Muscle layer of duodenum (tissue), 2 donors: ENCODE measurements at regions not wholly inside any gene's neighbourhood (a gene's known extent, or its start where the extent isn't known, plus 50 kb on each side); places are given as distances from the start of the nearest gene placed in this dataset.

ENCODE experiments used
- H3K27ac ChIP-seq: one replicate; pipeline ENCODE4 v1.7.0; 2013; ENCODE audit warnings: mild to moderate bottlenecking, low read length
- H3K27me3 ChIP-seq: one replicate; pipeline ENCODE4 v1.7.0; 2013; ENCODE audit warnings: low read depth, mild to moderate bottlenecking, control low read depth, low read length
- H3K36me3 ChIP-seq, 2 donors: one replicate each; pipeline ENCODE4 v1.7.0; 2013; ENCODE audit warnings: low read length in 2 of 2, control low read depth in 1 of 2, mild to moderate bottlenecking in 1 of 2; ENCODE audit not compliant: insufficient read depth in 2 of 2, control insufficient read depth in 1 of 2
- H3K4me1 ChIP-seq, 2 donors: one replicate each; pipeline ENCODE4 v1.7.0; 2013; ENCODE audit warnings: low read length in 2 of 2, mild to moderate bottlenecking in 2 of 2, control low read depth in 1 of 2, moderate library complexity in 1 of 2; ENCODE audit not compliant: insufficient read depth in 2 of 2, control insufficient read depth in 1 of 2
- H3K4me3 ChIP-seq, 2 donors: one replicate each; pipeline ENCODE4 v1.7.0; 2013; ENCODE audit warnings: low read length in 2 of 2, low read depth in 1 of 2, mild to moderate bottlenecking in 1 of 2
- H3K9me3 ChIP-seq, 2 donors: one replicate each; pipeline ENCODE4 v1.7.0; 2013; ENCODE audit warnings: low read length in 2 of 2, control low read depth in 1 of 2, mild to moderate bottlenecking in 1 of 2; ENCODE audit not compliant: control insufficient read depth in 1 of 2
- donor health status: healthy.

DNA sequence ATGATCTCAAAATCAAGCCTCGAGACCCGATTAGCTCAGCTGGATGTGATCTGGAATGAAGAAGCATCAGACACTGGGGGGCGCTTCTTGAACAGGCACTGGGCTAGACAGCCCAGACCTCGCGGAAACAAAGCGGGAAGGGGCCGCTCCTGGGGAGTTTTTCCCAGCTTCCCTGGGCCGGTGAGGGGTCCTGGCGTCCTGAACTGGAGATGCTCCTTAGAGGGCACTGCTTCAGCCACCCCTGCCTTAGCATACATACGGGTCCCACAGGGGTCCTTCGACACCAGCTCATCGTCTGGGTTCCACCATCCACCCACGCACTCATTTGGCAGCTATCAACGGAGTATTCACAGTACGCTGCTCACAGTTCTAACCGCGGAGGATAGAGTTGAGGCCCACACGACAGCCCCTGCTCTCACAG, 146.7 kb downstream of the TSN start:
- no peaks in the 10 kb centered on the region for H3K9me3 ChIP-seq
- H3K27ac ChIP-seq = no peak overlapping the region
- no peaks in the 10 kb centered on the region for H3K27me3 ChIP-seq
- no peak overlapping the region for H3K4me3 ChIP-seq
- no peaks in the 10 kb centered on the region for H3K4me1 ChIP-seq
- no peaks in the 10 kb centered on the region for H3K36me3 ChIP-seq

- no peak overlapping the region for H3K4me3 ChIP-seq
- no peak overlapping the region for H3K27ac ChIP-seq
- H3K36me3 ChIP-seq = no peaks in the 10 kb centered on the region
- no peaks in the 10 kb centered on the region for H3K27me3 ChIP-seq
- H3K4me1 ChIP-seq = no peaks in the 10 kb centered on the region
- no peaks in the 10 kb centered on the region for H3K9me3 ChIP-seq
Measured at GRCh38 chr2:121902616-121903015, 147.2 kb downstream of the TSN start.

- Histone ChIP-seq H3K27ac (no peak overlapping the region), H3K36me3 (no peaks in the 10 kb centered on the region), H3K9me3 (no peaks in the 10 kb centered on the region), H3K27me3 (no peaks in the 10 kb centered on the region), H3K4me3 (no peak overlapping the region), H3K4me1 (no peaks in the 10 kb centered on the region)
Measured at GRCh38 chr2:121903037-121903689, 147.7 kb downstream of the TSN start.

GRCh38 chr2:121904656-121905055, 149.2 kb downstream of the TSN start:
- H3K27me3 ChIP-seq = no peaks in the 10 kb centered on the region
- H3K9me3 ChIP-seq = no peaks in the 10 kb centered on the region
- H3K4me3 ChIP-seq = no peak overlapping the region
- no peaks in the 10 kb centered on the region for H3K4me1 ChIP-seq
- H3K36me3 ChIP-seq = no peaks in the 10 kb centered on the region
- no peak overlapping the region for H3K27ac ChIP-seq

DNA sequence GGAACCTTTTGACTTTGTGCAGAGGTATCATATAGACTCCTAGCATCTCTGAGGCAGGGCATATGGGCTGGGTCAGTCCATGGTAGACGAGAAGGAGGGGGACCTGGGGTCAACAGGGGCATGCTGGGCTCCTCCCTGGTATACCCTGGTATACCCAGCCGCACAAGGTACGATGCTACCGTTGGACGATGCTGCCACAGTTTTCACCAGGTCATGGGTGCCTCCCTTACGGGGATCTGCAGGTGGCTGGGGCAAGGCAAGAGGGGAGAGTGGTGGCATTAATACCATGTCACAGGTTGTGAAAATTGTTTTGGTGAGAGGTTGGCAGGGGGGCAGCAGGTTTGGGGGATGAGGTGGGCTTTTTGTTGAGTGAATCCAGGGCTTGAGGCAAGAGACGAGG, 149.8 kb downstream of the TSN start:
- no peaks in the 10 kb centered on the region for H3K27me3 ChIP-seq
- no peaks in the 10 kb centered on the region for H3K9me3 ChIP-seq
- no peaks in the 10 kb centered on the region for H3K4me1 ChIP-seq
- H3K4me3 ChIP-seq = no peak overlapping the region
- no peak overlapping the region for H3K27ac ChIP-seq
- no peaks in the 10 kb centered on the region for H3K36me3 ChIP-seq

- no peak overlapping the region for H3K27ac ChIP-seq
- H3K4me1 ChIP-seq = no peaks in the 10 kb centered on the region
- H3K4me3 ChIP-seq = no peak overlapping the region
- H3K36me3 ChIP-seq = no peaks in the 10 kb centered on the region
- H3K27me3 ChIP-seq = no peaks in the 10 kb centered on the region
- H3K9me3 ChIP-seq = no peaks in the 10 kb centered on the region
Measured at GRCh38 chr2:121906170-121906569, 150.7 kb downstream of the TSN start.

DNA sequence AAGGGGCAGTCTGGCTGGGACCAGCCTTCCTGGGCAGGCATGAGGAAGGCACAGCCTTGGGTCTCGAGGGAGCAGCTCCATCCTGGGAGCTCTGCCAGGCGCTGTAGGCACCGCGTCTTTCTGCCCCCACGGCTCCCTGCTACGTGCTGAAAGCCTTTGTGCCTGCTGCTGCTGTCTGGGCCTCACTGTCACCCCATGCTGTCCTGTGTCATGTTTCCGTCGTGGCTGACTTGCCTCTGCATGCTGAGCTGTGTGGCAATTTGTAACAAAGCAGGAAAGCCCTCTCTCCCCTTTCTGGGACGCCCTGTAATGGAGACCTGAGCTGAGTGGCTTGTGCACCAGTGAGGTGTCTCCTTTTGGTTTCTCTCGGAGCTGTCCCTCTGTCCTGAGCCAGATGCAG, 152.5 kb downstream of the TSN start:
- Histone ChIP-seq H3K9me3 (no peaks in the 10 kb centered on the region), H3K27ac (no peak overlapping the region), H3K4me3 (no peak overlapping the region), H3K4me1 (no peaks in the 10 kb centered on the region), H3K36me3 (no peaks in the 10 kb centered on the region), H3K27me3 (no peaks in the 10 kb centered on the region)

DNA sequence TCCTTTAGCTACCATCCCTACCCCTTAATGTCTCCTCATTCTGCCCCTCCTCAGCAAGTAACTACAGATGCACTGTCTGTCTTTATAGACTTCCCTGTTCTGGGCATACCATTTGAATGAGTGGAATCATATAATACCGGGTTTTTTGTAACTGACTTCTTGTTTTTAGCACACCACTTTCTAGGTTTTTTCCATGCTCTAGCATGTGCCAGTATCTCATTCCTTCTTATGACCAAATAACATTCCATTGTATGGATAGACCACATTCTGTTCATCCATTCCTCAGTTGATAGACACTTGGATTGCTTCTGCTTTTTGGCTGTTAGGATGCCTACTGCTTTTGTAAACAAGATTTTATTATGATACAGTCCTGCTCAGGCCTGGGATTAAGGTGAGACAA, 154.7 kb downstream of the TSN start:
- Histone ChIP-seq H3K4me3 (no peak overlapping the region), H3K27me3 (no peaks in the 10 kb centered on the region), H3K9me3 (no peaks in the 10 kb centered on the region), H3K27ac (no peak overlapping the region), H3K4me1 (no peaks in the 10 kb centered on the region), H3K36me3 (no peaks in the 10 kb centered on the region)

- no peaks in the 10 kb centered on the region for H3K9me3 ChIP-seq
- H3K4me1 ChIP-seq = no peaks in the 10 kb centered on the region
- no peaks in the 10 kb centered on the region for H3K27me3 ChIP-seq
- no peak overlapping the region for H3K27ac ChIP-seq
- no peak overlapping the region for H3K4me3 ChIP-seq
- H3K36me3 ChIP-seq = no peaks in the 10 kb centered on the region
Measured at GRCh38 chr2:121911036-121911435, 155.6 kb downstream of the TSN start.

- Histone ChIP-seq H3K27me3 (no peaks in the 10 kb centered on the region), H3K4me3 (no peak overlapping the region), H3K36me3 (no peaks in the 10 kb centered on the region), H3K4me1 (no peaks in the 10 kb centered on the region), H3K27ac (no peak overlapping the region), H3K9me3 (peaks cover 0 to 4% of the 10 kb centered on the region in 2 donors)
Measured at GRCh38 chr2:121917143-121917542, 161.7 kb downstream of the TSN start.

DNA sequence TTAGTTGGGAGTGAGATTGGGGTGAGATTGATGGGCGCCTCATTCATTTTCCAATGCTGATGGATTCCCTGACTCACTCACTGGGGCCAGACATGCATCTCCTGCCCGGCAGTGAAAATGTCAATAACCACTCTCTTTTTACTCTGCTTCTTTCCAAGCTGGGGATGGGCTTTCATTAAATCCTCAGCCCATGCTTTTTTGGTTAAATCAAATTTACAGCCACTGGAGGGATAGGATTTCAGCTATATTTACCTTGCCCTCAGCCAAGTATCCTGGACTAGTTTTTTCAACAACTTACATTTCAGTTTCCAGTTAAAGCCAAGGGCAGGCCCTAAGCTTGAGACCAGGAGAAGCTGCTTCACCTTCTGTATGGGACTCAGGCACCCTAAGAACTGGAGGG, 162.8 kb downstream of the TSN start:
- Histone ChIP-seq H3K27me3 (no peaks in the 10 kb centered on the region), H3K36me3 (no peaks in the 10 kb centered on the region), H3K27ac (no peak overlapping the region), H3K9me3 (peaks cover 0 to 7% of the 10 kb centered on the region in 2 donors), H3K4me1 (no peaks in the 10 kb centered on the region), H3K4me3 (no peak overlapping the region)

DNA sequence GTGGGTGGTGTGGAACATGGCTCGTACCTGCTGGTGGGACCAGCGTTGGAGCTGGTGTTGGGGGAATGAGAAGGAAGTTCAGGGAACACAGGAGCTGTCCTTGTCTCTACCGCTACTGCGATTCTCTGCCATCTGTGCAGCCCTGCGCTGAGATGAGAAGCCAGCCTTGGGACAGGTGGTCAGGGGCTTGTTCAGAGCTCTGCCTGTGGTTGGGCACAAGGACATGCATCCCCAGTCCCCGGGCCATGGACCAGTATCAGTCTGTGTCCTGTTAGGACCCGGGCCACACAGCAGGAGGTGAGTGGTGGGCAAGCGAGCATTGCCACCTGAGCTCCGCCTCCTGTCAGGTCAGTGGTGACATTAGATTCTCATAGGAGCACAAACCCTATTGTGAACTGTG, 164.4 kb downstream of the TSN start:
- H3K9me3 ChIP-seq = peaks cover 0 to 10% of the 10 kb centered on the region in 2 donors
- no peaks in the 10 kb centered on the region for H3K27me3 ChIP-seq
- no peak overlapping the region for H3K4me3 ChIP-seq
- H3K27ac ChIP-seq = no peak overlapping the region
- H3K36me3 ChIP-seq = no peaks in the 10 kb centered on the region
- no peaks in the 10 kb centered on the region for H3K4me1 ChIP-seq
